Trophoblast cell (in vitro differentiated cells and primary cell): ENCODE measurements at regions not wholly inside any gene's neighbourhood (a gene's known extent, or its start where the extent isn't known, plus 50 kb on each side); places are given as distances from the start of the nearest gene placed in this dataset.
A peak's percentile ranks its signal among the peaks of the same experiment; 100 is the strongest.

Source experiments
- DNase-seq, 2 donors: peaks; one replicate each; pipeline ENCODE4 v3.0.0-alpha.2; 2016
- H2AFZ ChIP-seq: 2 replicates; pipeline ENCODE4 v1.6.1; 2013; ENCODE audit warnings: low read length, moderate library complexity, mild to moderate bottlenecking; ENCODE audit not compliant: insufficient read depth, poor library complexity
- H2AK5ac ChIP-seq: 2 replicates; pipeline ENCODE4 v1.6.1; 2013; ENCODE audit warnings: mild to moderate bottlenecking, low read length
- H2BK120ac ChIP-seq: 2 replicates; pipeline ENCODE4 v1.6.1; 2013; ENCODE audit warnings: low read length, mild to moderate bottlenecking, moderate library complexity; ENCODE audit not compliant: insufficient read depth, poor library complexity
- H2BK12ac ChIP-seq: 2 replicates; pipeline ENCODE4 v1.6.1; 2013; ENCODE audit warnings: mild to moderate bottlenecking, low read length, moderate library complexity
- H2BK5ac ChIP-seq: 2 replicates; pipeline ENCODE4 v1.6.1; 2013; ENCODE audit warnings: low read length, low read depth, moderate library complexity, mild to moderate bottlenecking; ENCODE audit not compliant: poor library complexity
- H3K14ac ChIP-seq: 2 replicates; pipeline ENCODE4 v1.6.1; 2013; ENCODE audit warnings: mild to moderate bottlenecking, low read length
- H3K18ac ChIP-seq: 2 replicates; pipeline ENCODE4 v1.6.1; 2013; ENCODE audit warnings: mild to moderate bottlenecking, low read length
- H3K23ac ChIP-seq: 2 replicates; pipeline ENCODE4 v1.6.1; 2013; ENCODE audit warnings: low read length
- H3K27ac ChIP-seq: 2 replicates; pipeline ENCODE4 v1.5.1; 2013; ENCODE audit warnings: low read depth, mild to moderate bottlenecking, inconsistent platforms, low read length, moderate library complexity
- H3K27me3 ChIP-seq: 2 replicates; pipeline ENCODE4 v1.6.1; 2013; ENCODE audit warnings: inconsistent platforms, mild to moderate bottlenecking, low read length, moderate library complexity; ENCODE audit not compliant: insufficient read depth
- H3K36me3 ChIP-seq, 2 experiments: 1 replicate in 1 of 2; 2 replicates in 1 of 2; pipeline ENCODE4 v1.6.1; 2013; ENCODE audit warnings: low read length in 2 of 2, mild to moderate bottlenecking in 2 of 2, moderate library complexity in 1 of 2; ENCODE audit not compliant: insufficient read depth in 2 of 2, control insufficient read depth in 1 of 2
- H3K4ac ChIP-seq: 2 replicates; pipeline ENCODE4 v1.6.1; 2013; ENCODE audit warnings: low read depth, mild to moderate bottlenecking, low read length, moderate library complexity
- H3K4me1 ChIP-seq, 2 experiments: 1 replicate in 1 of 2; 2 replicates in 1 of 2; pipeline ENCODE4 v1.6.1; 2013; ENCODE audit warnings: low read length in 2 of 2, mild to moderate bottlenecking in 2 of 2, moderate library complexity in 1 of 2; ENCODE audit not compliant: insufficient read depth in 2 of 2, control insufficient read depth in 1 of 2
- H3K4me2 ChIP-seq: 2 replicates; pipeline ENCODE4 v1.6.1; 2013; ENCODE audit warnings: inconsistent platforms, mild to moderate bottlenecking, low read length, moderate library complexity
- H3K4me3 ChIP-seq: 2 replicates; pipeline ENCODE4 v1.5.1; 2013; ENCODE audit warnings: mild to moderate bottlenecking, low read depth, low read length, inconsistent platforms
- H3K79me1 ChIP-seq: one replicate; pipeline ENCODE4 v1.6.1; 2013; ENCODE audit warnings: low read length
- H3K79me2 ChIP-seq: 2 replicates; pipeline ENCODE4 v1.6.1; 2013; ENCODE audit warnings: low read length, mild to moderate bottlenecking; ENCODE audit not compliant: control insufficient read depth, insufficient read depth, poor library complexity
- H3K9ac ChIP-seq: 2 replicates; pipeline ENCODE4 v1.6.1; 2013; ENCODE audit warnings: mild to moderate bottlenecking, low read length
- H3K9me3 ChIP-seq: 2 replicates; pipeline ENCODE4 v1.6.1; 2013; ENCODE audit warnings: low read depth, mild to moderate bottlenecking, control low read depth, inconsistent platforms, low read length; ENCODE audit not compliant: insufficient read depth
- H4K12ac ChIP-seq: 2 replicates; pipeline ENCODE4 v1.6.1; 2013; ENCODE audit warnings: low read depth, mild to moderate bottlenecking, low read length, moderate library complexity
- H4K8ac ChIP-seq: 2 replicates; pipeline ENCODE4 v1.6.1; 2013; ENCODE audit warnings: low read depth, mild to moderate bottlenecking, low read length, moderate library complexity
- H4K91ac ChIP-seq: one replicate; pipeline ENCODE4 v1.6.1; 2013; ENCODE audit warnings: low read depth, mild to moderate bottlenecking, low read length, moderate library complexity
- WGBS: extraction: QIAGEN DNeasy Blood & Tissue Kit; methylation state at CpG from one replicate; pipeline ENCODE4 v1.1.7; 2013; ENCODE audit warnings: missing lambda C conversion rate; ENCODE audit not compliant: insufficient read length, insufficient coverage; ENCODE audit errors: extremely low coverage; 5-methylcytosine and 5-hydroxymethylcytosine counted together

DNA sequence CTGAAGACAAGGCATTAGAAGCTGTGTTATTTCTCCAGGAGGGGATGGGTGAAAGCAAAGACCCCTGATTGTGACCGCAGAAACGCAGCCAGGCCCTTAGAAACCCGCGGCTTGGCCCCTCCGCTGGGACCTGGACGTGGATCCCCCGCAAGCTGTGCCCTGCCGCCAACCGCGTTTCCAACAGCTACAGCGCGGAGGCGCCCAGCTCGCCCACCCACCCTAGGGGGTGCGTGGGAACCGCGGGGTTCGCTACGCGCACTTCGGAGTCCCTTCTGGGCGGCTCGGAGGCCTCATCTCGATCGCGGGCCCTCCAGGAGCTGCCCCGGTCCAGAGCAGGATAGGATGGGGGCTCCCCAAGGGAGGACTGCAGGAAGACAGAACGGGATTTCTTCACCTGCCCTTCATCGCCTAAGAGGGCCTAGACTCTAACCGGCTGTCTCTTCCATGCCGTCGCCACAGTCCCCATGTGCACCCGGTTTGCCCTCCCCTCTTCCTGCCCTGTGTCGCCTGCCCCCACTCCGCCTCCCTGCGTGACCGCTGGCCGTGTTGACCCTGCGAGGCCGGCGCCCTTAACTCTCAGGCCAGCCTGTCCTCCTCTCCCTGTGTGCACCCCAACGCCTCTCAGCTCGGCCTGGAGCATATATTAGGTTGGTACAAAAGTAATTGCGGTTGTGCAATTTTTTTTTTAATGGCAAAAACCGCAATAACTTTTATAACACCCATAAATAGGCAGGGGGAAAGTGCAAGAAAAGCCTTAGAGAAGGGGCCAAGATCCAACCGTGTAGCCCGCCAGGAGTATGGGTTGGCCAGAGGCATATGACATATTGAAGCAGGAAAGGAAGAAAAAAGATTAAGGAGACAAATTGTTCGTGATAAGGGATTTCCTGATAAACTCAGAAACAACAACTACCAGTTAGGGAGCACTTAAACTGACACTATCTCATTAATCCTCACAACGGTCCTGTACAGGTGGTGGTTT lies 68.1 kb upstream of the FREM1 start:
- Histone ChIP-seq H2AFZ (no peak overlapping the region), H3K4ac (no peak overlapping the region), H3K18ac (no peak overlapping the region), H3K36me3 (no peaks in the 10 kb centered on the region), H4K91ac (no peak overlapping the region), H3K23ac (no peak overlapping the region), H4K12ac (no peak overlapping the region), H3K14ac (no peak overlapping the region), H4K8ac (no peak overlapping the region), H3K79me1 (no peaks in the 10 kb centered on the region), H3K27ac (no peak overlapping the region), H3K4me3 (no peak overlapping the region), H3K9ac (no peak overlapping the region), H3K79me2 (no peaks in the 10 kb centered on the region), H3K4me2 (no peak overlapping the region), H3K27me3 (no peaks in the 10 kb centered on the region), H2BK5ac (no peak overlapping the region), H2AK5ac (no peak overlapping the region), H3K9me3 (no peaks in the 10 kb centered on the region), H3K4me1 (no peaks in the 10 kb centered on the region), H2BK12ac (no peak overlapping the region), H2BK120ac (no peak overlapping the region)
- DNase-seq = no peak
- no CpG with 5 or more reads among the region's 49 CpGs for WGBS

DNA sequence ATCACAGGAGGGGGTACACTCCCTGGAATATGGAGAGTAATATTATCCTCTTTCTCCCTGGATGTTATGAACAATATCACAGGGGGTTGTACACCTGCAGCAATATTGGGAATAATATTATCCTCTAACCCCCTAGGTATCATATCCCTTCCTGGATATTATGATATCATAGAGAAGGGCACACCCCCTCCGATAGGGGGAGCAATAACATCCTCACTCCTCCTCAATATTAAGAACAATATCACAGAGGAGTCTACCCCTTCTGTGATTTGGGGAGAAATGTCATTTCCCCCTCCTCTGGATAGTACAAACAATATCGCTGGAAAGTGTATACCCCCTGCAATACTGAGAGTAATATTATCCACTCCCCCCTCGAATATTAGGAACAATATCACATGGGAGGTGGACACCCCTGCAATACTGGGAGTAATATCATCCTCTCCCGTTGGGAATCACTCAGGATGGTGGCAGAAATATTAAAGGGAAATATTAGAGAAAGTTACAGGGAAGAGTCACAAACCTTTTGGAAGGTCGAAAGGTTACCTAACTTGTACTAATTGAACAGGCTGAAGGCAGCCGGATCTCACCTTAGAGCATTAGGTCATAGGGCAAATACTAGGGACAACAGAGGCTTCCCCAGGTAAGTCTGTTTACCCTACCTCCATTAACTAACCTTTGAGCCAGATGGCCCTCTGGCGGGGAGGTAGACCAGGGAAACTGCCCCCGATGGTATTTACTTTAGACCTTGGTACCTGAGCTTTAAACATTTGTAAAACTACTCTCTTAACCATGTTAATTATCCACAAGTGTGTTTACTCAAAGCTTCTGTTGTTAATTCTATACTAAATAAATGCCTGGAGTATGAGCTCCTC lies 57.5 kb upstream of the FREM1 start:
- Histone ChIP-seq H3K36me3 (no peaks in the 10 kb centered on the region), H3K79me1 (no peaks in the 10 kb centered on the region), H3K9me3 (no peaks in the 10 kb centered on the region), H3K18ac (no peak overlapping the region), H2BK5ac (no peak overlapping the region), H3K9ac (no peak overlapping the region), H3K79me2 (no peaks in the 10 kb centered on the region), H3K4me2 (no peak overlapping the region), H3K14ac (no peak overlapping the region), H4K91ac (no peak overlapping the region), H4K12ac (no peak overlapping the region), H3K23ac (no peak overlapping the region), H3K4me3 (no peak overlapping the region), H2BK120ac (no peak overlapping the region), H2BK12ac (no peak overlapping the region), H2AFZ (no peak overlapping the region), H2AK5ac (no peak overlapping the region), H3K27ac (no peak overlapping the region), H4K8ac (no peak overlapping the region), H3K4ac (no peak overlapping the region), H3K4me1 (peaks cover 0 to 3% of the 10 kb centered on the region in 2 experiments), H3K27me3 (no peaks in the 10 kb centered on the region)
- no peak for DNase-seq
- no CpG with 5 or more reads among the region's 8 CpGs for WGBS

GRCh38 chr9:14962193-14962882 lies 52.1 kb upstream of the FREM1 start:
- Histone ChIP-seq H3K79me2 (no peaks in the 10 kb centered on the region), H3K9ac (no peak overlapping the region), H3K23ac (no peak overlapping the region), H2BK12ac (no peak overlapping the region), H4K91ac (no peak overlapping the region), H4K8ac (no peak overlapping the region), H2AK5ac (no peak overlapping the region), H3K4me3 (no peak overlapping the region), H3K14ac (no peak overlapping the region), H3K9me3 (no peaks in the 10 kb centered on the region), H3K27me3 (no peaks in the 10 kb centered on the region), H2AFZ (no peak overlapping the region), H3K4ac (no peak overlapping the region), H3K27ac (no peak overlapping the region), H3K4me2 (no peak overlapping the region), H3K36me3 (no peaks in the 10 kb centered on the region), H3K4me1 (no peaks in the 10 kb centered on the region), H3K79me1 (no peaks in the 10 kb centered on the region), H4K12ac (no peak overlapping the region), H3K18ac (no peak overlapping the region), H2BK120ac (no peak overlapping the region), H2BK5ac (no peak overlapping the region)
- DNase-seq = no peak
- WGBS = no CpG with 5 or more reads among the region's 4 CpGs

DNA sequence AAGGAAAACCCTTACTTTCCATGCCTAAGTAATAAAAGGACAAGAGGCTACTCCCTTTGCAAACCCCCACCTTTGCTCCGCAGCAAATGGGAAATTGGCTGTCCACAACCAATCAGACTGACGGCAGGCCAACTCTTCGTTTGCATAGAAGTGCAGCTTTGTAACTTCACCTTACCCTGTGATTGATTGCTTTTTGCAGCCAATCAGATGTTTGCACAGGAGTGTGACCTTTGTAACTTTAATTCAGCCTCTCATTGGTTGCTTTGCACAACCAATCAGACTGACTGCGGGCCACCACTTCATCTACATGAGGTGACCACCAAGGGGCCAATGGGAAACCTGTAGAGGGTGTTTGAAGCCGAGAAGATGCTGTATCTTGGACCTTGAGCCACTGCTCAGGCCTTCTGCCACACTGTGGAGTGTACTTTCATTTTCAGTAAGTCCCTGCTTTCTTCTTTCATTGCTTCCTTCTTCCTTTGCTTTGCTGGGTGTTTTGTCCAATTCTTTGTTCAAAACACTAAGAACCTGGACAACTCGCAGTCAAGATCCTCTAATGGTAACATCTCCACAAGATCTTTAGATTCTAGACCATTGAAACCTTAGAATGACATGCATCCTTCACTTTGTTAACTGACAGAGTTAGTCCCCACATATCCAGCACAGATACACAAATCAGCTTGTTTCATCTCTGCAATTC lies 51.3 kb upstream of the FREM1 start:
- Histone ChIP-seq H3K27ac (no peak overlapping the region), H2BK5ac (no peak overlapping the region), H3K4ac (no peak overlapping the region), H3K18ac (no peak overlapping the region), H3K79me1 (no peaks in the 10 kb centered on the region), H4K8ac (no peak overlapping the region), H3K9ac (no peak overlapping the region), H2BK12ac (peak overlapping the region; percentile 16), H3K27me3 (no peaks in the 10 kb centered on the region), H3K79me2 (no peaks in the 10 kb centered on the region), H3K14ac (no peak overlapping the region), H3K36me3 (no peaks in the 10 kb centered on the region), H3K23ac (no peak overlapping the region), H2BK120ac (peak overlapping the region; percentile 18), H3K4me2 (no peak overlapping the region), H2AK5ac (no peak overlapping the region), H3K9me3 (no peaks in the 10 kb centered on the region), H3K4me3 (no peak overlapping the region), H4K12ac (no peak overlapping the region), H2AFZ (peak overlapping the region; percentile 54), H3K4me1 (no peaks in the 10 kb centered on the region), H4K91ac (no peak overlapping the region)
- WGBS = no CpG with 5 or more reads among the region's 6 CpGs
- peak in 1 of 2 donors; percentile 14 for DNase-seq
